ENCODE measurements at regions not wholly inside any gene's neighbourhood (a gene's known extent, or its start where the extent isn't known, plus 50 kb on each side); places are given as distances from the start of the nearest gene placed in this dataset.
A peak's percentile ranks its signal among the peaks of the same experiment; 100 is the strongest.

- Histone ChIP-seq H3K4me3 (ENCODE audit: low read length) (no peak overlapping the region), H3K9me2 (replicated peaks; ENCODE audit: control insufficient read depth, low read length) (no peaks in the 10 kb centered on the region), H3K36me3 (ENCODE audit: control insufficient read depth, low read length) (no peaks in the 10 kb centered on the region), H3F3A (ENCODE audit: control insufficient read depth, insufficient read depth) (peaks cover 7% of the 10 kb centered on the region; the same call in 1 of the 2 replicates), H4K20me1 (ENCODE audit: control insufficient read depth, insufficient read depth, low read depth, low read length) (no peaks in the 10 kb centered on the region), H3K79me2 (ENCODE audit: control insufficient read depth, low read length) (no peaks in the 10 kb centered on the region), H3K27me3 (ENCODE audit: control insufficient read depth, low read length) (no peaks in the 10 kb centered on the region), H3K4me1 (ENCODE audit: control insufficient read depth, low read length) (peaks cover 42% of the 10 kb centered on the region), H3K27ac (ENCODE audit: low read depth, low read length) (no peak overlapping the region), H3K4me2 (ENCODE audit: low read length) (no peak overlapping the region), H3K9me3 (ENCODE audit: control insufficient read depth, insufficient read depth, low read length) (no peaks in the 10 kb centered on the region)
- TF ChIP-seq EZH2phosphoT487 (IDR thresholded peaks at IDR 0.05; ENCODE audit: borderline replicate concordance, low read length) (no peak), CTCF (IDR thresholded peaks at IDR 0.05; ENCODE audit: low read depth, low read length, poor library complexity, severe bottlenecking) (no peak)
These were observed 59.5 kb downstream of the FZD1 start for GRCh38 chr7:91323626-91324158.

GRCh38 chr7:91324663-91325062 lies 60.4 kb downstream of the FZD1 start:
- no peaks in the 10 kb centered on the region for H3K36me3 ChIP-seq (ENCODE audit: control insufficient read depth, low read length)
- H4K20me1 ChIP-seq (ENCODE audit: control insufficient read depth, insufficient read depth, low read depth, low read length) = no peaks in the 10 kb centered on the region
- no peak overlapping the region; the same call in 1 of the 2 replicates for H3K4me2 ChIP-seq (ENCODE audit: low read length)
- no peak overlapping the region for H3K4me3 ChIP-seq (ENCODE audit: low read length)
- no peaks in the 10 kb centered on the region for H3K9me3 ChIP-seq (ENCODE audit: control insufficient read depth, insufficient read depth, low read length)
- H3K27ac ChIP-seq (ENCODE audit: low read depth, low read length) = peak overlapping the region; percentile 75
- H3K27me3 ChIP-seq (ENCODE audit: control insufficient read depth, low read length) = no peaks in the 10 kb centered on the region
- peaks cover 7% of the 10 kb centered on the region; the same call in 1 of the 2 replicates for H3F3A ChIP-seq (ENCODE audit: control insufficient read depth, insufficient read depth)
- no peak for TF ChIP-seq CTCF (IDR thresholded peaks at IDR 0.05; ENCODE audit: low read depth, low read length, poor library complexity, severe bottlenecking)
- TF ChIP-seq EZH2phosphoT487 (IDR thresholded peaks at IDR 0.05; ENCODE audit: borderline replicate concordance, low read length) = no peak
- no peaks in the 10 kb centered on the region for H3K79me2 ChIP-seq (ENCODE audit: control insufficient read depth, low read length)
- H3K4me1 ChIP-seq (ENCODE audit: control insufficient read depth, low read length) = peaks cover 40% of the 10 kb centered on the region
- H3K9me2 ChIP-seq (replicated peaks; ENCODE audit: control insufficient read depth, low read length) = no peaks in the 10 kb centered on the region

GRCh38 chr7:91325726-91326125 lies 61.5 kb downstream of the FZD1 start:
- Histone ChIP-seq H3F3A (ENCODE audit: control insufficient read depth, insufficient read depth) (peaks cover 7% of the 10 kb centered on the region; the same call in 1 of the 2 replicates), H3K36me3 (ENCODE audit: control insufficient read depth, low read length) (no peaks in the 10 kb centered on the region), H3K4me3 (ENCODE audit: low read length) (peak overlapping the region; percentile 46), H3K27me3 (ENCODE audit: control insufficient read depth, low read length) (no peaks in the 10 kb centered on the region), H3K79me2 (ENCODE audit: control insufficient read depth, low read length) (no peaks in the 10 kb centered on the region), H3K9me3 (ENCODE audit: control insufficient read depth, insufficient read depth, low read length) (no peaks in the 10 kb centered on the region), H3K27ac (ENCODE audit: low read depth, low read length) (peak overlapping the region; percentile 75), H3K9me2 (replicated peaks; ENCODE audit: control insufficient read depth, low read length) (no peaks in the 10 kb centered on the region), H3K4me1 (ENCODE audit: control insufficient read depth, low read length) (peaks cover 40% of the 10 kb centered on the region), H3K4me2 (ENCODE audit: low read length) (peak overlapping the region; percentile 58), H4K20me1 (ENCODE audit: control insufficient read depth, insufficient read depth, low read depth, low read length) (no peaks in the 10 kb centered on the region)
- TF ChIP-seq CTCF (IDR thresholded peaks at IDR 0.05; ENCODE audit: low read depth, low read length, poor library complexity, severe bottlenecking) (no peak), EZH2phosphoT487 (IDR thresholded peaks at IDR 0.05; ENCODE audit: borderline replicate concordance, low read length) (no peak)

Measured in DOHH2 (cell line).